ENCODE measurements at regions not wholly inside any gene's neighbourhood (a gene's known extent, or its start where the extent isn't known, plus 50 kb on each side); places are given as distances from the start of the nearest gene placed in this dataset.

DNA sequence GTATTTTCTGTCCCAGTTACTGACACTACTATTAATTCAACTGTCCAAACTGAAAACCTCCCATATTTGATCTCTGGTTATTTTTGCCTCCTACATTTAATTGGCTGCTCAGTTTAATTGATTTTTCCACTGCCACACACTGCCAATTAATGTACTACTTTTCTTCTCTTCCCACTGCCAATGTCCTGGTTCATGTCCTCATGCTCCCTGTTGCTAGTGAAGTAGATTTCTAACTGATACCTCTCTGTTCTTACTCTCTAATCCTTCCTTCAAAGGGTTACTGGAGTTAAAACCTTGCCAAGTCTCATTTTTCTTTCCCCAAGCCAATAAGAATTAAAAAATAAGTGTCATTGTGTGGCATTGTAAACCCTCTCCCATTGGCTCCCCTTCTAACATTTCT is 440.6 kb upstream of the JAG1 start:
- H3F3A ChIP-seq (replicated peaks; ENCODE audit: low read depth): no peaks in the 10 kb centered on the region
- TF ChIP-seq EZH2phosphoT487 (IDR thresholded peaks at IDR 0.05; ENCODE audit: unreplicated experiment): no peak
- TF ChIP-seq EZH2 (IDR thresholded peaks at IDR 0.05; ENCODE audit: low read depth, unreplicated experiment): no peak
- TF ChIP-seq CREB1 (CRISPR knock-in tag; IDR thresholded peaks at IDR 0.05; ENCODE audit: low read depth): no peak
- TF ChIP-seq, protein P1, sequence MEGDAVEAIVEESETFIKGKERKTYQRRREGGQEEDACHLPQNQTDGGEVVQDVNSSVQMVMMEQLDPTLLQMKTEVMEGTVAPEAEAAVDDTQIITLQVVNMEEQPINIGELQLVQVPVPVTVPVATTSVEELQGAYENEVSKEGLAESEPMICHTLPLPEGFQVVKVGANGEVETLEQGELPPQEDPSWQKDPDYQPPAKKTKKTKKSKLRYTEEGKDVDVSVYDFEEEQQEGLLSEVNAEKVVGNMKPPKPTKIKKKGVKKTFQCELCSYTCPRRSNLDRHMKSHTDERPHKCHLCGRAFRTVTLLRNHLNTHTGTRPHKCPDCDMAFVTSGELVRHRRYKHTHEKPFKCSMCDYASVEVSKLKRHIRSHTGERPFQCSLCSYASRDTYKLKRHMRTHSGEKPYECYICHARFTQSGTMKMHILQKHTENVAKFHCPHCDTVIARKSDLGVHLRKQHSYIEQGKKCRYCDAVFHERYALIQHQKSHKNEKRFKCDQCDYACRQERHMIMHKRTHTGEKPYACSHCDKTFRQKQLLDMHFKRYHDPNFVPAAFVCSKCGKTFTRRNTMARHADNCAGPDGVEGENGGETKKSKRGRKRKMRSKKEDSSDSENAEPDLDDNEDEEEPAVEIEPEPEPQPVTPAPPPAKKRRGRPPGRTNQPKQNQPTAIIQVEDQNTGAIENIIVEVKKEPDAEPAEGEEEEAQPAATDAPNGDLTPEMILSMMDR (conservative IDR thresholded peaks at IDR 0.05; ENCODE audit: low read depth in 2 of 2): no peak
- no peak for TF ChIP-seq ZNF331 (CRISPR knock-in tag; IDR thresholded peaks at IDR 0.05; ENCODE audit: low read depth)
- no peak for TF ChIP-seq ZNF114 (CRISPR knock-in tag; IDR thresholded peaks at IDR 0.05)
- H3K4me2 ChIP-seq: no peak overlapping the region
- no peak overlapping the region for H3K27ac Mint-ChIP-seq
- no peak overlapping the region for H3K4me3 ChIP-seq
- no peak overlapping the region for H2AFZ ChIP-seq
- H3K27ac ChIP-seq (ENCODE audit: low read depth): no peak overlapping the region
- H3K4me3 Mint-ChIP-seq: no peak overlapping the region
- no peaks in the 10 kb centered on the region for H3K9me3 Mint-ChIP-seq
- H3K4me1 Mint-ChIP-seq: no peaks in the 10 kb centered on the region
- no peaks in the 10 kb centered on the region for H3K36me3 ChIP-seq (ENCODE audit: insufficient read depth)
- H3K27me3 ChIP-seq (ENCODE audit: insufficient read depth): no peaks in the 10 kb centered on the region
- no peaks in the 10 kb centered on the region for H3K36me3 Mint-ChIP-seq (ENCODE audit: low read depth)
- no peaks in the 10 kb centered on the region for H3K4me1 ChIP-seq (ENCODE audit: insufficient read depth)
- H3K79me2 ChIP-seq (replicated peaks; ENCODE audit: insufficient read depth): no peaks in the 10 kb centered on the region
- ATAC-seq (no peak), DNase-seq (ENCODE audit: low spot score) (no peak)
- H3K9me2 ChIP-seq (ENCODE audit: insufficient read depth): no peaks in the 10 kb centered on the region
- H3K27me3 Mint-ChIP-seq (ENCODE audit: insufficient read depth, low read depth, poor library complexity): no peaks in the 10 kb centered on the region
- no peaks in the 10 kb centered on the region for H4K20me1 ChIP-seq (replicated peaks; ENCODE audit: insufficient read depth)

DNA sequence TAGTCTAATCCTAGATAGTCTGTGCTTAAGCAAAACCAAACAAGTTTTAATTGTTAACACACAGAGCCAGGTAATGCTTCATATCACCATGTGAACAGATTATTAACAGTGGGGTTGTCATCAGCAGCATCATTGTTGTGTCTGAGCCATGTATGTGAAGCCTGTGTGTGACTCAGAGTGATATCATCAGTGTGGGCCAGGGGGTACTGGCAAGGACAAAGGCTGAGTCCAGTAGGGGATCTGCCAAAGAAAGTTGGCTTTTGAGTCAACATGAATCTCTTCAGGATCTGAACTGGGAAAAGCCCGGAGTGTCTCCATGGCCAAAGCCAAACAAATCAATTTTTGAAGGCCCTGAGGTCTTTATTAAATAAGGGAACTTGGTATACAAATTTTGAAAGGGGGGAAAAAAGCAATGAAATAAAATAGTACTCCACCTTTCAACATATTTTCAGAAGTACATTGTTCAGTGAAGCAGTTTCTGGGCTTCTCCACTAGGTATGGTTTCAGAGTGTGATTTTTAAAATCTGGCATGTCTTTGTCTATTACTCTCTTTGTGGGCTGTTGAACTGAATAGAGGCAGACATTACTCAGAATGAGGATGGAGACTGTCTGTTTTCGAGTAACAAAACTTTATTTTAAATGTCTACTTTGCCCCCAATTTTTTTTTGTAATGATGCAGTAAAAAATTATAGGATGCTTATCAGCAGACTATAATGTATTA is 444.2 kb upstream of the JAG1 start:
- Histone ChIP-seq H2AFZ (no peak overlapping the region), H3K36me3 (ENCODE audit: insufficient read depth) (no peaks in the 10 kb centered on the region), H3K27me3 (ENCODE audit: insufficient read depth) (no peaks in the 10 kb centered on the region), H3K4me3 (no peak overlapping the region), H3K79me2 (replicated peaks; ENCODE audit: insufficient read depth) (no peaks in the 10 kb centered on the region), H3K9me2 (ENCODE audit: insufficient read depth) (no peaks in the 10 kb centered on the region), H3K4me2 (no peak overlapping the region), H4K20me1 (replicated peaks; ENCODE audit: insufficient read depth) (no peaks in the 10 kb centered on the region), H3K27ac (ENCODE audit: low read depth) (no peak overlapping the region), H3K4me1 (ENCODE audit: insufficient read depth) (no peaks in the 10 kb centered on the region), H3F3A (replicated peaks; ENCODE audit: low read depth) (no peaks in the 10 kb centered on the region)
- H3K27me3 Mint-ChIP-seq (ENCODE audit: insufficient read depth, low read depth, poor library complexity): no peaks in the 10 kb centered on the region
- ATAC-seq: no peak
- H3K9me3 Mint-ChIP-seq: no peaks in the 10 kb centered on the region
- H3K36me3 Mint-ChIP-seq (ENCODE audit: low read depth): no peaks in the 10 kb centered on the region
- H3K27ac Mint-ChIP-seq: no peak overlapping the region
- no peaks in the 10 kb centered on the region for H3K4me1 Mint-ChIP-seq
- DNase-seq (ENCODE audit: low spot score): no peak
- no peak overlapping the region for H3K4me3 Mint-ChIP-seq
- TF ChIP-seq, protein P2, sequence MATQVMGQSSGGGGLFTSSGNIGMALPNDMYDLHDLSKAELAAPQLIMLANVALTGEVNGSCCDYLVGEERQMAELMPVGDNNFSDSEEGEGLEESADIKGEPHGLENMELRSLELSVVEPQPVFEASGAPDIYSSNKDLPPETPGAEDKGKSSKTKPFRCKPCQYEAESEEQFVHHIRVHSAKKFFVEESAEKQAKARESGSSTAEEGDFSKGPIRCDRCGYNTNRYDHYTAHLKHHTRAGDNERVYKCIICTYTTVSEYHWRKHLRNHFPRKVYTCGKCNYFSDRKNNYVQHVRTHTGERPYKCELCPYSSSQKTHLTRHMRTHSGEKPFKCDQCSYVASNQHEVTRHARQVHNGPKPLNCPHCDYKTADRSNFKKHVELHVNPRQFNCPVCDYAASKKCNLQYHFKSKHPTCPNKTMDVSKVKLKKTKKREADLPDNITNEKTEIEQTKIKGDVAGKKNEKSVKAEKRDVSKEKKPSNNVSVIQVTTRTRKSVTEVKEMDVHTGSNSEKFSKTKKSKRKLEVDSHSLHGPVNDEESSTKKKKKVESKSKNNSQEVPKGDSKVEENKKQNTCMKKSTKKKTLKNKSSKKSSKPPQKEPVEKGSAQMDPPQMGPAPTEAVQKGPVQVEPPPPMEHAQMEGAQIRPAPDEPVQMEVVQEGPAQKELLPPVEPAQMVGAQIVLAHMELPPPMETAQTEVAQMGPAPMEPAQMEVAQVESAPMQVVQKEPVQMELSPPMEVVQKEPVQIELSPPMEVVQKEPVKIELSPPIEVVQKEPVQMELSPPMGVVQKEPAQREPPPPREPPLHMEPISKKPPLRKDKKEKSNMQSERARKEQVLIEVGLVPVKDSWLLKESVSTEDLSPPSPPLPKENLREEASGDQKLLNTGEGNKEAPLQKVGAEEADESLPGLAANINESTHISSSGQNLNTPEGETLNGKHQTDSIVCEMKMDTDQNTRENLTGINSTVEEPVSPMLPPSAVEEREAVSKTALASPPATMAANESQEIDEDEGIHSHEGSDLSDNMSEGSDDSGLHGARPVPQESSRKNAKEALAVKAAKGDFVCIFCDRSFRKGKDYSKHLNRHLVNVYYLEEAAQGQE (IDR thresholded peaks at IDR 0.05; ENCODE audit: unreplicated experiment): no peak
- TF ChIP-seq CREB1 (CRISPR knock-in tag; IDR thresholded peaks at IDR 0.05; ENCODE audit: low read depth): no peak
- no peak for TF ChIP-seq JUNB (IDR thresholded peaks at IDR 0.05; ENCODE audit: unreplicated experiment)
- no peak for TF ChIP-seq ZNF331 (CRISPR knock-in tag; IDR thresholded peaks at IDR 0.05; ENCODE audit: low read depth)
- TF ChIP-seq, protein P3, sequence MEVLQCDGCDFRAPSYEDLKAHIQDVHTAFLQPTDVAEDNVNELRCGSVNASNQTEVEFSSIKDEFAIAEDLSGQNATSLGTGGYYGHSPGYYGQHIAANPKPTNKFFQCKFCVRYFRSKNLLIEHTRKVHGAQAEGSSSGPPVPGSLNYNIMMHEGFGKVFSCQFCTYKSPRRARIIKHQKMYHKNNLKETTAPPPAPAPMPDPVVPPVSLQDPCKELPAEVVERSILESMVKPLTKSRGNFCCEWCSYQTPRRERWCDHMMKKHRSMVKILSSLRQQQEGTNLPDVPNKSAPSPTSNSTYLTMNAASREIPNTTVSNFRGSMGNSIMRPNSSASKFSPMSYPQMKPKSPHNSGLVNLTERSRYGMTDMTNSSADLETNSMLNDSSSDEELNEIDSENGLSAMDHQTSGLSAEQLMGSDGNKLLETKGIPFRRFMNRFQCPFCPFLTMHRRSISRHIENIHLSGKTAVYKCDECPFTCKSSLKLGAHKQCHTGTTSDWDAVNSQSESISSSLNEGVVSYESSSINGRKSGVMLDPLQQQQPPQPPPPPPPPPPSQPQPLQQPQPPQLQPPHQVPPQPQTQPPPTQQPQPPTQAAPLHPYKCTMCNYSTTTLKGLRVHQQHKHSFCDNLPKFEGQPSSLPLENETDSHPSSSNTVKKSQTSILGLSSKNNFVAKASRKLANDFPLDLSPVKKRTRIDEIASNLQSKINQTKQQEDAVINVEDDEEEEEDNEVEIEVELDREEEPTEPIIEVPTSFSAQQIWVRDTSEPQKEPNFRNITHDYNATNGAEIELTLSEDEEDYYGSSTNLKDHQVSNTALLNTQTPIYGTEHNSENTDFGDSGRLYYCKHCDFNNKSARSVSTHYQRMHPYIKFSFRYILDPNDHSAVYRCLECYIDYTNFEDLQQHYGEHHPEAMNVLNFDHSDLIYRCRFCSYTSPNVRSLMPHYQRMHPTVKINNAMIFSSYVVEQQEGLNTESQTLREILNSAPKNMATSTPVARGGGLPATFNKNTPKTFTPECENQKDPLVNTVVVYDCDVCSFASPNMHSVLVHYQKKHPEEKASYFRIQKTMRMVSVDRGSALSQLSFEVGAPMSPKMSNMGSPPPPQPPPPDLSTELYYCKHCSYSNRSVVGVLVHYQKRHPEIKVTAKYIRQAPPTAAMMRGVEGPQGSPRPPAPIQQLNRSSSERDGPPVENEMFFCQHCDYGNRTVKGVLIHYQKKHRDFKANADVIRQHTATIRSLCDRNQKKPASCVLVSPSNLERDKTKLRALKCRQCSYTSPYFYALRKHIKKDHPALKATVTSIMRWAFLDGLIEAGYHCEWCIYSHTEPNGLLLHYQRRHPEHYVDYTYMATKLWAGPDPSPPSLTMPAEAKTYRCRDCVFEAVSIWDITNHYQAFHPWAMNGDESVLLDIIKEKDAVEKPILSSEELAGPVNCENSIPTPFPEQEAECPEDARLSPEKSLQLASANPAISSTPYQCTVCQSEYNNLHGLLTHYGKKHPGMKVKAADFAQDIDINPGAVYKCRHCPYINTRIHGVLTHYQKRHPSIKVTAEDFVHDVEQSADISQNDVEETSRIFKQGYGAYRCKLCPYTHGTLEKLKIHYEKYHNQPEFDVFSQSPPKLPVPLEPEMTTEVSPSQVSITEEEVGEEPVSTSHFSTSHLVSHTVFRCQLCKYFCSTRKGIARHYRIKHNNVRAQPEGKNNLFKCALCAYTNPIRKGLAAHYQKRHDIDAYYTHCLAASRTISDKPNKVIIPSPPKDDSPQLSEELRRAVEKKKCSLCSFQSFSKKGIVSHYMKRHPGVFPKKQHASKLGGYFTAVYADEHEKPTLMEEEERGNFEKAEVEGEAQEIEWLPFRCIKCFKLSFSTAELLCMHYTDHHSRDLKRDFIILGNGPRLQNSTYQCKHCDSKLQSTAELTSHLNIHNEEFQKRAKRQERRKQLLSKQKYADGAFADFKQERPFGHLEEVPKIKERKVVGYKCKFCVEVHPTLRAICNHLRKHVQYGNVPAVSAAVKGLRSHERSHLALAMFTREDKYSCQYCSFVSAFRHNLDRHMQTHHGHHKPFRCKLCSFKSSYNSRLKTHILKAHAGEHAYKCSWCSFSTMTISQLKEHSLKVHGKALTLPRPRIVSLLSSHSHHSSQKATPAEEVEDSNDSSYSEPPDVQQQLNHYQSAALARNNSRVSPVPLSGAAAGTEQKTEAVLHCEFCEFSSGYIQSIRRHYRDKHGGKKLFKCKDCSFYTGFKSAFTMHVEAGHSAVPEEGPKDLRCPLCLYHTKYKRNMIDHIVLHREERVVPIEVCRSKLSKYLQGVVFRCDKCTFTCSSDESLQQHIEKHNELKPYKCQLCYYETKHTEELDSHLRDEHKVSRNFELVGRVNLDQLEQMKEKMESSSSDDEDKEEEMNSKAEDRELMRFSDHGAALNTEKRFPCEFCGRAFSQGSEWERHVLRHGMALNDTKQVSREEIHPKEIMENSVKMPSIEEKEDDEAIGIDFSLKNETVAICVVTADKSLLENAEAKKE (CRISPR knock-in tag; IDR thresholded peaks at IDR 0.05): no peak

Data from GM23338 (cell line).